T-cell (primary cell): ENCODE measurements at regions not wholly inside any gene's neighbourhood (a gene's known extent, or its start where the extent isn't known, plus 50 kb on each side); places are given as distances from the start of the nearest gene placed in this dataset.

Experiments
- ATAC-seq, 4 experiments: fragments of 200-7000 bp in 3 of 4; fragments of 150-1000 bp in 1 of 4; cut with Tn5 transposase; replicated peaks in 1 of 4; 1 replicate in 3 of 4; 2 replicates in 1 of 4; pipeline ENCODE4 v1.10.0; 2021; ENCODE audit warnings: moderate library complexity in 3 of 4, mild to moderate bottlenecking in 2 of 4, moderate number of reproducible peaks in 1 of 4
- CTCF ChIA-PET, 2 donors: fragments of 300-600 bp; sonication (Branson Sonifier 250); formaldehyde crosslinking; loops; one replicate each; lab custom pipeline; 2022; ENCODE audit warnings: antibody characterized with exemption in 2 of 2; lab: Charles Lee
- POLR2A ChIA-PET, 2 donors: fragments of 300-600 bp; sonication (Branson Sonifier 250); formaldehyde crosslinking; loops; one replicate each; lab custom pipeline; 2022; ENCODE audit warnings: antibody characterized with exemption in 2 of 2; lab: Charles Lee
- DNase-seq, 35 experiments: peaks; one replicate each; pipeline versions ENCODE4 v3.0.0 to v3.0.0-alpha.2; 2013 to 2023
- H3K27ac ChIP-seq: one replicate; pipeline ENCODE4 v1.5.1; 2013; ENCODE audit warnings: low read length
- H3K27me3 ChIP-seq, 2 experiments: replicated peaks in 1 of 2; 1 replicate in 1 of 2; 2 replicates in 1 of 2; pipeline versions ENCODE4 v1.6.1 to v1.7.0; 2013; ENCODE audit warnings: low read length in 1 of 2, mixed read lengths in 1 of 2; ENCODE audit not compliant: control insufficient read depth in 2 of 2, insufficient read depth in 2 of 2; ENCODE audit errors: extremely low read depth in 1 of 2
- H3K36me3 ChIP-seq, 2 donors: 1 replicate in 1 of 2; 2 replicates in 1 of 2; pipeline versions ENCODE4 v1.6.1 to v1.7.0; 2013; ENCODE audit warnings: low read length in 1 of 2; ENCODE audit not compliant: control insufficient read depth in 2 of 2, insufficient read depth in 1 of 2; ENCODE audit errors: extremely low read depth in 1 of 2
- H3K4me1 ChIP-seq, 2 experiments: 1 replicate in 1 of 2; 2 replicates in 1 of 2; pipeline versions ENCODE4 v1.6.1 to v1.7.0; 2013; ENCODE audit warnings: low read length in 2 of 2, mixed read lengths in 1 of 2; ENCODE audit not compliant: insufficient read depth in 2 of 2, control insufficient read depth in 1 of 2; ENCODE audit errors: extremely low read depth in 1 of 2
- H3K4me3 ChIP-seq, 2 donors: 1 replicate in 1 of 2; 2 replicates in 1 of 2; pipeline versions ENCODE4 v1.5.1 to v1.7.0; 2013; ENCODE audit warnings: mild to moderate bottlenecking in 2 of 2, low read length in 1 of 2, moderate library complexity in 1 of 2; ENCODE audit not compliant: control insufficient read depth in 1 of 2; ENCODE audit errors: extremely low read depth in 1 of 2
- H3K9me3 ChIP-seq: 2 replicates; pipeline ENCODE4 v1.7.0; 2013
- H3K27ac Mint-ChIP-seq, 2 donors: one replicate each; pipeline ENCODE4 v1.8.0; 2020 to 2021; ENCODE audit warnings: mild to moderate bottlenecking in 2 of 2, mixed read lengths in 2 of 2
- H3K27me3 Mint-ChIP-seq, 2 donors: one replicate each; pipeline ENCODE4 v1.8.0; 2021 to 2022; ENCODE audit warnings: mixed read lengths in 2 of 2
- H3K36me3 Mint-ChIP-seq: one replicate; pipeline ENCODE4 v1.8.0; 2021; ENCODE audit warnings: mixed read lengths
- H3K4me1 Mint-ChIP-seq, 3 donors: one replicate each; pipeline ENCODE4 v1.8.0; 2020 to 2022; ENCODE audit warnings: mixed read lengths in 3 of 3, mild to moderate bottlenecking in 1 of 3
- H3K4me3 Mint-ChIP-seq, 3 donors: one replicate each; pipeline ENCODE4 v1.8.0; 2020 to 2022; ENCODE audit warnings: mild to moderate bottlenecking in 3 of 3, mixed read lengths in 3 of 3, moderate library complexity in 3 of 3
- H3K9me3 Mint-ChIP-seq, 3 donors: one replicate each; pipeline ENCODE4 v1.8.0; 2020 to 2022; ENCODE audit warnings: mixed read lengths in 3 of 3
- WGBS: methylation state at CpG from one replicate; pipeline ENCODE4 v1.1.5; 2013; ENCODE audit warnings: missing lambda C conversion rate; ENCODE audit not compliant: insufficient coverage; 5-methylcytosine and 5-hydroxymethylcytosine counted together

DNA sequence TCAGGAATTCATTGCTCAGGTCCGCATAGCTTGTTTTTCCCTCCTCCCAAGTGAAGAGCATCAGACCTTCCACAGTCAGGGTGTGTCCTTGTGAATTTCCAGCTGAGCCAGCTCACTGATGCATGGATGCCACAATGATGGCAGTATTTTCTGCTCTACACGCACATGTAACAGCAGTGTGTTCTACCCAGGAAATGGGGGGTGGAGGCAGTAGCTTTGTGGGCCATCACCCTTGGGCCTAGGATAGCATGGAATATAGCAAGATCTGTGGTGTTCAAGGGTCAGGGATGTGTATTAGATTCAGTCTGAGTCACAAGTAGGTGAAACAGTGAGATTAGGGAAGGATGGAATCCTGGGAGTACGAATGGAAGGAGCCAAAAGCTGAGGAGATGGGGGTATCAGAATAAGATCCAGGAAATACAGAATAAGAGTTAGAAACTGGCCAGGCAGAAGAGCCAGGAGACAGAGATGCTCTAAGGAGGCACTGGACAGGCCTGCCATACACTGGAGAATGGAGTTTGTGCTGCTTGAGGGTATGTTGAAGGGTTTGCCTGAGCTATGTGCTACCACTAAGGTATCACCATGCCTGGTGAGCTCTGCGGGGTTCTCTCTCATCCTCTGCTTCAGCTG is 90.6 kb upstream of the CNIH3 start:
- Mint-ChIP-seq H3K4me1 (no peaks in the 10 kb centered on the region), H3K36me3 (peaks cover under 1% of the 10 kb centered on the region), H3K27ac (no peak overlapping the region), H3K9me3 (no peaks in the 10 kb centered on the region), H3K4me3 (no peak overlapping the region), H3K27me3 (peaks cover 0 to under 1% of the 10 kb centered on the region in 2 donors)
- no peaks in the 10 kb centered on the region for H3K36me3 ChIP-seq
- no peaks in the 10 kb centered on the region for H3K4me1 ChIP-seq
- peaks cover 0 to 3% of the 10 kb centered on the region in 2 experiments for H3K27me3 ChIP-seq
- no peak overlapping the region for H3K27ac ChIP-seq
- no peak for ATAC-seq
- no peak overlapping the region for H3K4me3 ChIP-seq
- H3K9me3 ChIP-seq: no peaks in the 10 kb centered on the region
- WGBS: 87% methylated on average over 3 of the region's 4 CpGs
- ChIA-PET CTCF (no interaction called here), POLR2A (interaction anchor here in 1 of 2 donors (0.5 kb wide), 1 partner anchor 152 kb away, joined by 5 read pairs; no protein-coding TSS in a partner anchor)
- no peak for DNase-seq

DNA sequence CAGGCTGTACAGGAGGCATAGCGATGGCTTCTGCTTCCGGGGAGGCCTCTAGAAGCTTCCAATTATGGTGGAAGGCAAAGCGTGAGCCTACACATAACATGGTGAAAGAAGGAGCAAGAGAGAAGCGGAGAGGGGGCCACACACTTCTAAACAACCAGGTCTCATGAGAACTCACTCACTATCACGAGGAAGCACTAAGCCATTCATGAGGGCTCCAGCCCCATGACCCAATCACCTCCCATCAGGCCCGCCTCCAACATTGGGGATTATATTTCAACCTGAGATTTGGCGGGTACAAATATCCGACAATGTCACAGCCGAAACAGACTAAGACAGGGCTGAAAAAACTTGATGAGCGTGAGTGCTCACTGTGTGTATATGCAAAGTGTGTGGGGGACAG is 89.3 kb upstream of the CNIH3 start:
- ChIA-PET CTCF (no interaction called here), POLR2A (no interaction called here)
- Mint-ChIP-seq H3K9me3 (no peaks in the 10 kb centered on the region), H3K27me3 (no peaks in the 10 kb centered on the region), H3K36me3 (no peaks in the 10 kb centered on the region), H3K4me1 (no peaks in the 10 kb centered on the region), H3K4me3 (no peak overlapping the region), H3K27ac (no peak overlapping the region)
- no peaks in the 10 kb centered on the region for H3K36me3 ChIP-seq
- DNase-seq (no peak), ATAC-seq (no peak)
- WGBS: 85% methylated on average over 4 of the region's 10 CpGs
- H3K9me3 ChIP-seq: no peaks in the 10 kb centered on the region
- H3K4me3 ChIP-seq: no peak overlapping the region
- no peak overlapping the region for H3K27ac ChIP-seq
- no peaks in the 10 kb centered on the region for H3K4me1 ChIP-seq
- H3K27me3 ChIP-seq: peaks cover 0 to 6% of the 10 kb centered on the region in 2 experiments

DNA sequence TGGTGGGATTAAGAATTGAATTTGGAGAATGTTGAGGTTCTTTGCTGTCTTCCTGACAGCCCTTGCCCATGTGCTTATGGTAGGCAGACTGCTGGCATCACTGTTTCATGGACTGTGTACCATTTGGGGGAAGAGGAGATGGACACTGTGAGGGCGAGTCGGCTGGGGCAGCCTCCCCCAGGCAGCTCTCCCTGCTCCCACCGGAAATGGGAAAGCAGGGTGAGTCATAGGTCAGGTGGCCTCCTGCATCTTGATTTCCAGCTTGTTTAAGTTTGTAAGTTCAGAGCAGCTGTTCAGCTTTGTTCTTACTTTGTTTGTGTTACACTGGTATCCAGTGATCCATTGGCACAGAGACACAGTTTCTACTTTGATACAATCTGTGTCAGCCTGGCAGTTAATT is 87.2 kb upstream of the CNIH3 start:
- Mint-ChIP-seq H3K9me3 (no peaks in the 10 kb centered on the region), H3K36me3 (no peaks in the 10 kb centered on the region), H3K27me3 (peaks cover 0 to 3% of the 10 kb centered on the region in 2 donors), H3K4me3 (no peak overlapping the region), H3K27ac (no peak overlapping the region), H3K4me1 (no peaks in the 10 kb centered on the region)
- Histone ChIP-seq H3K4me1 (no peaks in the 10 kb centered on the region), H3K4me3 (no peak overlapping the region), H3K27me3 (peaks cover 0 to 12% of the 10 kb centered on the region in 2 experiments), H3K9me3 (no peaks in the 10 kb centered on the region), H3K27ac (no peak overlapping the region), H3K36me3 (no peaks in the 10 kb centered on the region)
- no peak for ATAC-seq
- 70% methylated on average over 2 of the region's 3 CpGs for WGBS
- ChIA-PET POLR2A (interaction anchor here in 1 of 2 donors (0.7 kb wide), 1 partner anchor 13 kb away, joined by 5 read pairs; no protein-coding TSS in a partner anchor), CTCF (interaction anchor here in 1 of 2 donors (1.5 kb wide), 1 partner anchor 15 kb away, joined by 3 read pairs; no protein-coding TSS in a partner anchor)
- no peak for DNase-seq

DNA sequence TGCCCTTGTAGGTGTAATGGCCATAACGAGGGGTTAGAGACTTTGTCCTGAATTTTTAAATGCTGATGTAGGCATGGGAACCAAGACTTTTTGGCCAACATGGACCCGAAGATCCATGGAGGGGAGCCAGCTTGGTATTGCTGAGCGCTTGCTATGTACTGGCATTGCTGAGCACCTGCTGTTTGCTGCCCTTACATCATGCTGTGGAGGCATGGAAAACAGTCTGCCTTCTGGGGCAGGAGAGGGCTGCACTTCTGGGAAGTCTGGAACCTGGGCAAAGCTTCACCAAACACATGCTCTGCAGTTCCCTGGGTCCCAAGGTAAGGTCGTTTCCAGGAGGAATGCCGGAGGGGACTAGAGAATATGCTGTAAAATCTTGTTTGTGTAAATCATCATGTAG is 86.3 kb upstream of the CNIH3 start:
- Mint-ChIP-seq H3K4me1 (no peaks in the 10 kb centered on the region), H3K4me3 (no peak overlapping the region), H3K36me3 (no peaks in the 10 kb centered on the region), H3K9me3 (no peaks in the 10 kb centered on the region), H3K27me3 (peaks cover 0 to 3% of the 10 kb centered on the region in 2 donors), H3K27ac (no peak overlapping the region)
- no peak overlapping the region for H3K4me3 ChIP-seq
- H3K9me3 ChIP-seq: no peaks in the 10 kb centered on the region
- WGBS: 80% methylated on average over 1 of the region's 5 CpGs
- H3K4me1 ChIP-seq: no peaks in the 10 kb centered on the region
- H3K36me3 ChIP-seq: no peaks in the 10 kb centered on the region
- ChIA-PET POLR2A (interaction anchor here in 1 of 2 donors (0.7 kb wide), 1 partner anchor 14 kb away, joined by 5 read pairs; no protein-coding TSS in a partner anchor), CTCF (no interaction called here)
- peaks cover 0 to 13% of the 10 kb centered on the region in 2 experiments for H3K27me3 ChIP-seq
- ATAC-seq (no peak), DNase-seq (no peak)
- H3K27ac ChIP-seq: no peak overlapping the region

DNA sequence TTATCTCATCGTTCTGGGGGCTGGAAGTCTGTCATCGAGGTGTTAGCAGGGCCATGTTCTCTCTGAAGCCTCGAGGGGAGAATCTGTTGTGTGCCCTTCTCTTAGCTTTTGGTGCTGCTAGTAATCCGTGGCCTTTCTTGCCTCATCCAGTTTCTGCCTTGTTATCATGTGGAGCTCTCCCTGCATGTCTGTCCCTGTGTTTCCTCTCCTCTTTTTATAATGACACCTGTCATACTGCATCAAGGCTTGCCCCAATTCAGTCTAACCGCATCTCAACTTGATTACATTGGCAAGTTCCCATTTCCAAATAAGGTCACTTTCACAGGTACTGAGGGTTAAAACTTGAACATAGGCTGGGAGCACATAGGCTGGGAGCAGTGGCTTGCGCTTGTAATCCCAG is 82.6 kb upstream of the CNIH3 start:
- no peaks in the 10 kb centered on the region for H3K36me3 Mint-ChIP-seq
- H3K4me3 Mint-ChIP-seq: no peak overlapping the region
- H3K4me1 Mint-ChIP-seq: no peaks in the 10 kb centered on the region
- ATAC-seq (no peak), DNase-seq (no peak)
- peaks cover 0 to 3% of the 10 kb centered on the region in 2 donors for H3K27me3 Mint-ChIP-seq
- no peaks in the 10 kb centered on the region for H3K9me3 Mint-ChIP-seq
- CTCF ChIA-PET: interaction anchor here in 1 of 2 donors (0.7 kb wide), 1 partner anchor 11 kb away, joined by 4 read pairs; no protein-coding TSS in a partner anchor
- no peaks in the 10 kb centered on the region for H3K36me3 ChIP-seq
- no peak overlapping the region for H3K27ac ChIP-seq
- POLR2A ChIA-PET: no interaction called here
- 78% methylated on average over 5 of the region's 6 CpGs for WGBS
- peaks cover 0 to 17% of the 10 kb centered on the region in 2 experiments for H3K27me3 ChIP-seq
- no peak overlapping the region for H3K4me3 ChIP-seq
- no peaks in the 10 kb centered on the region for H3K4me1 ChIP-seq
- H3K27ac Mint-ChIP-seq: no peak overlapping the region
- no peaks in the 10 kb centered on the region for H3K9me3 ChIP-seq

DNA sequence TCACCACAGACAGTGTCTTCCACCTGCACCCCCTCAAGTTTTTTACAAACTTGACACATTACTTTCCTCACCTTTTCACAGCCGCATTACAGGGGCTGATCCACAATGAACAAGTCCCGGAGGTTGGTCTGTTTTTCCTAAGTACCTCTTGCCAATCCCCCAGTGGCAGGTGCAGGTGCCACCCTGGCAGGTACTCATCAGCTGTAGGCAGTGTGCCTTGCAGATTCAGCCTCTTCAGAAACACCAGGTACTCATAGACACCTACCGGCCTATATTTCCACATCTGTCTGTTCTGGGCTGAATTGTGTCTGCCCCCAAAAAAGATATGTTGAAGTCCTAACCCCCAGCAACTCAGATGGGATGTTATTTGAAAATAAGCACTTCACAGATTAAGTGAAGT is 81.4 kb upstream of the CNIH3 start:
- Mint-ChIP-seq H3K36me3 (no peaks in the 10 kb centered on the region), H3K27me3 (peaks cover 9 to 12% of the 10 kb centered on the region in 2 donors), H3K4me3 (no peak overlapping the region), H3K9me3 (no peaks in the 10 kb centered on the region), H3K27ac (no peak overlapping the region), H3K4me1 (no peaks in the 10 kb centered on the region)
- Histone ChIP-seq H3K9me3 (no peaks in the 10 kb centered on the region), H3K4me3 (no peak overlapping the region), H3K27me3 (peaks cover 0 to 16% of the 10 kb centered on the region in 2 experiments), H3K36me3 (no peaks in the 10 kb centered on the region), H3K27ac (no peak overlapping the region), H3K4me1 (no peaks in the 10 kb centered on the region)
- ChIA-PET CTCF (no interaction called here), POLR2A (no interaction called here)
- ATAC-seq: no peak
- DNase-seq: no peak
- 83% methylated on average over 2 of the region's 3 CpGs for WGBS
